Mesendoderm (in vitro differentiated cells): ENCODE measurements at regions not wholly inside any gene's neighbourhood (a gene's known extent, or its start where the extent isn't known, plus 50 kb on each side); places are given as distances from the start of the nearest gene placed in this dataset.

ENCODE experiments used
- DNase-seq: peaks from one replicate; pipeline ENCODE4 v3.0.0; 2013
- H2AK5ac ChIP-seq: 2 replicates; pipeline ENCODE4 v1.6.1; 2013; ENCODE audit warnings: low read length, inconsistent platforms
- H2BK120ac ChIP-seq: 2 replicates; pipeline ENCODE4 v1.6.1; 2013; ENCODE audit warnings: low read depth, mild to moderate bottlenecking, low read length, moderate library complexity, mixed read lengths
- H2BK15ac ChIP-seq: replicated peaks from 2 replicates; pipeline ENCODE4 v1.6.1; 2013; ENCODE audit warnings: low read depth, mild to moderate bottlenecking, moderate library complexity
- H2BK5ac ChIP-seq: 2 replicates; pipeline ENCODE4 v1.6.1; 2013; ENCODE audit warnings: low read length, inconsistent platforms
- H3K18ac ChIP-seq: 2 replicates; pipeline ENCODE4 v1.6.1; 2013; ENCODE audit warnings: mild to moderate bottlenecking, low read length, mixed read lengths
- H3K23ac ChIP-seq: one replicate; pipeline ENCODE4 v1.6.1; 2013; ENCODE audit warnings: low read length
- H3K27ac ChIP-seq: 2 replicates; pipeline ENCODE4 v1.5.1; 2013; ENCODE audit warnings: low read depth, mild to moderate bottlenecking, inconsistent platforms, low read length, moderate library complexity
- H3K27me3 ChIP-seq: 2 replicates; pipeline ENCODE4 v1.6.1; 2013; ENCODE audit warnings: low read length, control low read depth, mild to moderate bottlenecking, inconsistent platforms; ENCODE audit not compliant: insufficient read depth, poor library complexity
- H3K36me3 ChIP-seq: 2 replicates; pipeline ENCODE4 v1.6.1; 2013; ENCODE audit warnings: low read length, inconsistent platforms; ENCODE audit not compliant: control insufficient read depth, insufficient read depth
- H3K4ac ChIP-seq: one replicate; pipeline ENCODE4 v1.6.1; 2013; ENCODE audit warnings: low read depth, mild to moderate bottlenecking, low read length, moderate library complexity
- H3K4me1 ChIP-seq: 2 replicates; pipeline ENCODE4 v1.6.1; 2013; ENCODE audit warnings: low read depth, low read length, inconsistent platforms; ENCODE audit not compliant: control insufficient read depth
- H3K4me2 ChIP-seq: 2 replicates; pipeline ENCODE4 v1.6.1; 2013; ENCODE audit warnings: low read length
- H3K4me3 ChIP-seq: 2 replicates; pipeline ENCODE4 v1.5.1; 2013; ENCODE audit warnings: mild to moderate bottlenecking, low read length
- H3K56ac ChIP-seq: one replicate; pipeline ENCODE4 v1.6.1; 2013; ENCODE audit warnings: low read length
- H3K79me1 ChIP-seq: 2 replicates; pipeline ENCODE4 v1.6.1; 2013; ENCODE audit warnings: low read length, inconsistent platforms
- H3K79me2 ChIP-seq: 2 replicates; pipeline ENCODE4 v1.6.1; 2013; ENCODE audit warnings: mild to moderate bottlenecking, low read length; ENCODE audit not compliant: control insufficient read depth, insufficient read depth
- H3K9ac ChIP-seq: 2 replicates; pipeline ENCODE4 v1.6.1; 2013; ENCODE audit warnings: low read length, inconsistent platforms
- H4K5ac ChIP-seq: one replicate; pipeline ENCODE4 v1.6.1; 2013; ENCODE audit warnings: low read length
- H4K8ac ChIP-seq: one replicate; pipeline ENCODE4 v1.6.1; 2013; ENCODE audit warnings: low read depth, mild to moderate bottlenecking, control low read depth, low read length, moderate library complexity
- WGBS: extraction: QIAGEN DNeasy Blood & Tissue Kit; methylation state at CpG from one replicate; pipeline ENCODE4 v1.1.7; 2013; ENCODE audit warnings: low lambda C conversion rate, missing lambda C conversion rate; ENCODE audit not compliant: insufficient coverage; ENCODE audit errors: extremely low coverage; 5-methylcytosine and 5-hydroxymethylcytosine counted together

DNA sequence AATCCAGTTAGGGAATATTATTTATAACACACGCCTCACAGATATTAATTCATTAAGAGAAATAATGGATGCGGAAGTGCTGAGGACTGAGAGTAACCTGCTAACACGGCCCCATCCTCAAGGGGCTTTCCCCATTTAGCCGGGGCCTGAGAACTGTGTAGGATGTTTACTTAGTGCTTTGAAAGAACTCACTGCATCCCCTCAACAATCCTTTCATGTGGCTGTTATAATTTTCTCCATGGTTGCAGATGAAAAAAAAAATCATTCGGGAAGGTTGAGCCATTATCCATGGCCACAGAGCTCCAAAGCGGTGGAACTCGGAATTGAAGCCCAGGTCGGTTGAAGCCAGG lies 98.2 kb downstream of the ING1 start:
- no peaks in the 10 kb centered on the region for H3K4me1 ChIP-seq
- no peak overlapping the region for H2AK5ac ChIP-seq
- no peak overlapping the region for H4K8ac ChIP-seq
- H3K79me1 ChIP-seq = no peaks in the 10 kb centered on the region
- H3K18ac ChIP-seq = no peak overlapping the region
- peak overlapping the region; percentile 57 for H3K4me2 ChIP-seq
- H2BK15ac ChIP-seq = no peak overlapping the region
- no peak overlapping the region for H2BK120ac ChIP-seq
- no peak overlapping the region for H3K4ac ChIP-seq
- peak overlapping the region; percentile 51 for H3K9ac ChIP-seq
- H3K23ac ChIP-seq = peak overlapping the region; percentile 68
- no peaks in the 10 kb centered on the region for H3K36me3 ChIP-seq
- no peak for DNase-seq
- no peaks in the 10 kb centered on the region for H3K27me3 ChIP-seq
- no peak overlapping the region for H2BK5ac ChIP-seq
- peak overlapping the region; percentile 74 for H3K56ac ChIP-seq
- H3K79me2 ChIP-seq = no peaks in the 10 kb centered on the region
- H4K5ac ChIP-seq = no peak overlapping the region
- no CpG with 5 or more reads among the region's 8 CpGs for WGBS
- no peak overlapping the region for H3K27ac ChIP-seq
- H3K4me3 ChIP-seq = no peak overlapping the region

DNA sequence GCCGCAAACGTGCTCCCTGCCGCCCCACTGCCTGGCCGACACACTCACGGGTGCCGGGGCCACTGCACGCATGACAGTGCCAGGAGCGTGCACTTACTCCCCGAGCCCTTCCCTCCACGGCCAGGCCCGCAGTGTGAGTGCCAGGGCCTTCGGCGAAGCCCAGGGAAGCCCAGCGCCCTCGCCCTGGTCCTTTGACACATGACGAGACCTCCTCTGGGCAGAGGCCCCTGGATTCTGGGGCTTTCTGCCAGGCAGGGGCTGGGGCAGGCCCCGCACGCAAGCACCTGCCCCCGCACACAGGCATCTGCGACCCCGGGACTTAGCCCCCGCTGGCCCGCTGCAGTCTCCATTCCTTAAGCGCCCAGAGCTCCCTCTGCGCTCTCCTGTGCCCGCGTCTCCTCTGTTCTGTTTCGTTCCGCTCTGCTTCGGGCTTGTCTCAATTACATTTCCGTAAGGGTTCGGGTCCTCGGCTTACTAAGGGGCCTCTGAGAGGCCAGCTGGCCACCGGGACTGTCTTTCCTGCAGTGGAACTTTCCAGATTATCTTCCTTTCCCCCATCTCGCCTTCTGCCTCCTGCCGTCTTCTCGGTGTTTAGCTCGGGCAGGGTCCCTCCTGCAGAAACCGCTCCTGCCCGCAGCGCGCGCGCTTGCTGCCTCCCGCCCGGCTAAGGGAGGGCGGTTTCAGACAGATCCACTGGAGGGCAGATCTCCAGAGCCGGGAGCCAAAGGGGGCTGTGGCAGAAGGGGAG lies 98.8 kb downstream of the ING1 start:
- H3K23ac ChIP-seq = peak overlapping the region; percentile 68
- no peaks in the 10 kb centered on the region for H3K36me3 ChIP-seq
- H3K4me1 ChIP-seq = no peaks in the 10 kb centered on the region
- no peaks in the 10 kb centered on the region for H3K79me1 ChIP-seq
- no peak overlapping the region for H2AK5ac ChIP-seq
- no peaks in the 10 kb centered on the region for H3K27me3 ChIP-seq
- no peak overlapping the region for H2BK5ac ChIP-seq
- H4K8ac ChIP-seq = no peak overlapping the region
- no peak overlapping the region for H2BK15ac ChIP-seq
- no peak overlapping the region for H3K4ac ChIP-seq
- DNase-seq = peak; percentile 68
- peak overlapping the region; percentile 51 for H3K9ac ChIP-seq
- no peak overlapping the region for H3K18ac ChIP-seq
- no peak overlapping the region for H3K4me3 ChIP-seq
- no peak overlapping the region for H4K5ac ChIP-seq
- H3K79me2 ChIP-seq = no peaks in the 10 kb centered on the region
- H3K56ac ChIP-seq = peak overlapping the region; percentile 74
- H3K27ac ChIP-seq = no peak overlapping the region
- no peak overlapping the region for H2BK120ac ChIP-seq
- no CpG with 5 or more reads among the region's 48 CpGs for WGBS
- H3K4me2 ChIP-seq = peak overlapping the region; percentile 57

DNA sequence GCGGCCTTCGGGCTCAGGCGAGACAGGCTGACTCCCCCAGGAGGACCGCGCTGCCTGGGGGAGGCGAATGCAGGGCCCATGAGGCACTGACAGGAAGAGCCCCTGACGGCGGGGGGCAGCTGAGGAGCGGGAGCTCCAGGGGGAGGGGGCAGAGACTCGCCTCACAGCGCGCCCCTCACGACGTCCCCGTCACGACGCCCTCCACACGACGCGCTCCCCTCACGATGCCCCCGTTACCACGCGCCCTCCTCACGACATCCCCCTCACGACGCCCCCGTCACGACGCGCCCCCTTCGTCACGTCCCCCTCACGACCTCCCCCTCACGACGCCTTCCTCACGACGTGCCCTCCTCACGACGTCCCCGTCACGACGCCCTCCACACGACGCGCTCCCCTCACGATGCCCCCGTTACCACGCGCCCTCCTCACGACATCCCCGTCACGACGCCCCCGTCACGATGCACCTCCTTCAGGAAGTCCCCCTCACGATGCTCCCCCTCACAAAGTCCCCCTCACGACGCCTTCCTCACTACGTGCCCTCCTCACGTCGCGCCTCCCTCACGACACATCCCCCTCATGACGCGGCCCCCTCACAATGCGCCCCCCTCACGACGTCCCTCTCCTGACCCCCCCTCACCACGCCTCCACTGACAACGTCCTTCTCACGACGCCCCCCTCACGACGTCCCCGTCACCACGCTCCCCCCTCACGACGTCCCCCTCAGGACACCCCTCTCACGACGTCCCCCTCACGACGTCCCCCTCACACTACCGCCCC lies 99.6 kb downstream of the ING1 start:
- H3K36me3 ChIP-seq = no peaks in the 10 kb centered on the region
- H3K27me3 ChIP-seq = no peaks in the 10 kb centered on the region
- no peak overlapping the region for H3K4me3 ChIP-seq
- no CpG with 5 or more reads among the region's 84 CpGs for WGBS
- H3K4ac ChIP-seq = no peak overlapping the region
- no peaks in the 10 kb centered on the region for H3K4me1 ChIP-seq
- no peak overlapping the region for H3K18ac ChIP-seq
- H3K9ac ChIP-seq = no peak overlapping the region
- no peak overlapping the region for H4K5ac ChIP-seq
- H2BK15ac ChIP-seq = no peak overlapping the region
- H2BK120ac ChIP-seq = no peak overlapping the region
- H2AK5ac ChIP-seq = no peak overlapping the region
- H3K4me2 ChIP-seq = peak overlapping the region; percentile 1
- H3K23ac ChIP-seq = no peak overlapping the region
- no peaks in the 10 kb centered on the region for H3K79me2 ChIP-seq
- DNase-seq = no peak
- peak overlapping the region; percentile 3 for H3K56ac ChIP-seq
- H2BK5ac ChIP-seq = no peak overlapping the region
- H3K27ac ChIP-seq = no peak overlapping the region
- no peak overlapping the region for H4K8ac ChIP-seq
- H3K79me1 ChIP-seq = no peaks in the 10 kb centered on the region

DNA sequence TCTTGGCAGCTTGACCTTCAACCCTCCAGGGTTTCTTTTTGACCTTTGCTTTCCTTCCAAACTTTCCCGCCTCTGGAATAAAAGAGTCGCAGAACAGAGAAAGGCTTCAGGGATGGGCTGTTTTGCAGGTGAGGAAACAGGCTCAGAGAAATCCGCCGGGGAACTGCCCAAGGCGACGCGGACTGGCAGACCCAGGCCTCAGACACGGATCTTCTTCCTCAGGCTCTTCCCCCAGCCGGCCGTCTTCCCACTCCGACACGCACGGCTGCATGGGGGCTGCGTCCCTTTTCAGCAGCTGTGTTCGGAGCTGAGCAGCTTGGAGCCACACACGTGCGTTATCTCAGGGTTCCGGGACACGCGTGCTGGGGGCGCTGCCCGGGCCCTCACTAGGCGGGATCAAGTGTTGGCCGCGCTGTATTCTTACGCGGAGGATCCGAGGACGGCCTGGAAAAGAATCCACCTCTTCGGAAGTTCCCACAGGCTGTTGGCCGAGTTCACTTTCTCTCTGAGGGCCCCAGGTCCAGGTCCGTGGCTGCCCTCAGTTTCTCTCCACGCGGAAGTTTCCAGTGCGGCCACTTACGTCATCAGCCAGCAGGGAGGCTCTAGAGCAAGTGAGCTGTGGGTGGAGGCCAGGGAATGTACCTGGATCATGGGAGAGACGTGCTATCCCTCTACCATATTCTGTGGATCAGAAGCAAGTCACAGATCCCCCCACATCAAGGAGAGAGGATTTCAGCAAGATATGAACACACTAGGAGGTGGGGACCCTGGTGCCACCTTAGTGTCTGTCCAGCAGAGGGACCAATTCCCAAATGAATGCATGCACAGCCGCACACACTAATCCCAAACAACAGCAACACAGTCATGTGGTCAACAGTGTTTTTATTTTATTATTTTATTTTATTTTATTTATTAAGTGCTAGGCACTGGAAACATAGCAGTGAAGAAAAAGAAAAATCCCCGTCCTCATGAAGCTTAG lies 100.4 kb downstream of the ING1 start:
- Histone ChIP-seq H3K4me1 (no peaks in the 10 kb centered on the region), H2AK5ac (no peak overlapping the region), H3K9ac (no peak overlapping the region), H3K4ac (no peak overlapping the region), H3K27me3 (no peaks in the 10 kb centered on the region), H2BK5ac (no peak overlapping the region), H3K4me3 (no peak overlapping the region), H3K36me3 (no peaks in the 10 kb centered on the region), H3K18ac (no peak overlapping the region), H4K5ac (no peak overlapping the region), H3K23ac (no peak overlapping the region), H2BK15ac (no peak overlapping the region), H4K8ac (no peak overlapping the region), H3K4me2 (no peak overlapping the region), H3K27ac (no peak overlapping the region), H3K56ac (no peak overlapping the region), H3K79me1 (no peaks in the 10 kb centered on the region), H2BK120ac (no peak overlapping the region), H3K79me2 (no peaks in the 10 kb centered on the region)
- WGBS = no CpG with 5 or more reads among the region's 39 CpGs
- no peak for DNase-seq

DNA sequence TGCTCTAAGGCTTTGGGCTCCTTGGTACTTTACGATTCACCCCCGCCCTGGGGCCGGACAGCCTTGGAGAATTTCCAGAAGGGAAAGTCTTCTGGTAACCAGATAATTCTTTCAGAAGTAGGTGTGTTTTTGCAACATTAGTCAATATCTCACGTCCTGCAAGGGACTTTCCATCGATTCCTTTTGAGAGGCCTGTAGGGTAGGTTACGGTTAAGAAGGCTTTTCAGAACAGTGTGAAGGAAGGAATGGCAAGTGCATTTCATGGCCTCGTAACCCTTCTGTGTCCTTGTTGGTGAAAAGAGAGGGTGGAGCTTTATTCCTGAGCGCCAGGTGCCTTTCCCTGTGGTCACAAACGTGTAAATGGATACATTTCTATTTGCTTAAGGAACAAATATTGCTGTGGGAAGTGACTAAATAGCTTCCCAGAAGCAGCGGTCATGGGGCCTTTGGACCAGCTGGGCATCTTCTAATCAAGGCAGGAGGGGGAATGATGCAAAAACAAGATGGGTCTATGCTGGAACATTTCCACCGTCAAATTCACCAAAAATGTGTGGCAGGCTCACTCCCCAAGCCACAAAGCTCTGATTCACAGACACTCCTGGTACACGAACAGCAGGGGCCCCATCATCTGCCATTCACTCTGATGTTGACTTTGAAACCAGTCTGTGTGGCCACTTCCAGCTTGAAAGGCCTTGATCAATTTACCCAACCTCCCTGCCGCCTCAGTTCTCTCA lies 99.2 kb downstream of the ANKRD10 start:
- no peaks in the 10 kb centered on the region for H3K36me3 ChIP-seq
- no peaks in the 10 kb centered on the region for H3K27me3 ChIP-seq
- WGBS = no CpG with 5 or more reads among the region's 13 CpGs
- no peak overlapping the region for H3K56ac ChIP-seq
- no peak overlapping the region for H4K5ac ChIP-seq
- H2BK15ac ChIP-seq = no peak overlapping the region
- H3K27ac ChIP-seq = no peak overlapping the region
- no peak overlapping the region for H3K4ac ChIP-seq
- H2BK5ac ChIP-seq = no peak overlapping the region
- H3K9ac ChIP-seq = no peak overlapping the region
- H3K79me1 ChIP-seq = no peaks in the 10 kb centered on the region
- no peak overlapping the region for H3K18ac ChIP-seq
- no peak overlapping the region for H3K4me3 ChIP-seq
- H2BK120ac ChIP-seq = no peak overlapping the region
- no peak overlapping the region for H2AK5ac ChIP-seq
- H4K8ac ChIP-seq = no peak overlapping the region
- H3K79me2 ChIP-seq = no peaks in the 10 kb centered on the region
- no peaks in the 10 kb centered on the region for H3K4me1 ChIP-seq
- no peak overlapping the region for H3K23ac ChIP-seq
- H3K4me2 ChIP-seq = no peak overlapping the region
- no peak for DNase-seq
